T-helper 2 cell treated with Interferon-gamma antibody and Interleukin-4, amounts not matched to agents 100 ng/mL and 5 ng/mL, for 36 hours (primary cell): ENCODE measurements at regions not wholly inside any gene's neighbourhood (a gene's known extent, or its start where the extent isn't known, plus 50 kb on each side); places are given as distances from the start of the nearest gene placed in this dataset.

Source experiments
- intact Hi-C: fragments of 100-400 bp; cut with micrococcal nuclease; formaldehyde crosslinking; loops from one replicate; pipeline ENCODE4 v1.15.1; 2023

GRCh38 chr5:74069741-74070140, 443.7 kb downstream of the ARHGEF28 start:
- intact Hi-C loops, result no loop called here

- intact Hi-C loops, result no loop called here
These were observed 441.9 kb downstream of the ARHGEF28 start for GRCh38 chr5:74067748-74068541.

GRCh38 chr5:74064911-74065310, 438.9 kb downstream of the ARHGEF28 start:
- intact Hi-C loops, result no loop called here

GRCh38 chr5:74064225-74064624, 438.2 kb downstream of the ARHGEF28 start:
- intact Hi-C loops, result no loop called here

GRCh38 chr5:74063821-74064220, 437.8 kb downstream of the ARHGEF28 start:
- intact Hi-C loops, result no loop called here

DNA sequence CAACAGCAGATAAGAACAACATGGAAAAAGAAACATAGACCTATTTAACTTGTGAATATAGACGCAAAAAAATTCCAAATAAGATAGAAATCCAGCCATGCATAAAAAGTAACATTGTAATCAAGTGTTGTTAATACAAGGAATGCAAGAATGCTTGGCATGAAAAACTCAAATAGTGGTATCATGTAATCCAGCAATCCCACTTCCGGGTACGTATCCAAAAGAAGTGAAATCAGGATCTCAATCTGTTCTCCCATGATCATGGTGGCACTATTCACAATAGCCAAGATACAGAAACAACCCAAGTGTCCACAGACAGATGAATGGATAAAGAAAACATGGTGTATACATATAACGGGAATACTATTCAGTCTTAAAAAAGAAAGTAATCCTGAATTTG, 437.4 kb downstream of the ARHGEF28 start:
- intact Hi-C loops, result no loop called here

DNA sequence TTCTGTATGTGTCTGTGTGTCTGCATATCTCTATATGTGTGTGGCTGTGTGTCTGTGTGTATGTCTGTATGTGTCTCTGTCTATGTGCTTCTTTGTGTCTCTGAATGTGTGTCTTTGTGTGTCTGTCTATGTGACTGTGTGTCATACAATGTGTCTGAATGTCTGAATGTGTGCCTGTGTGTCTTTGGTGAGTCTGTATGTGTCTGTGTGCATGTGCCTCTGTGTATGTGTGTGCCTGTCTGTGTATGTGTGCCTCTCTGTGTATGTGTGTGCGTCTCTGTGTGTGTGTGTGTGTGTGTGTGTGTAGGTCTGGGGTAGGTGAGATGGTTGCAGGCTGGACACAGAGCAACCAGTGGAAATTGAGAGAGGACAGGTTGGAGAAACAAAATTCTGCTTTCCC, 435.3 kb downstream of the ARHGEF28 start:
- intact Hi-C loops, result no loop called here

GRCh38 chr5:74059706-74060105, 433.7 kb downstream of the ARHGEF28 start:
- intact Hi-C loops, result no loop called here

GRCh38 chr5:74056789-74057164, 430.8 kb downstream of the ARHGEF28 start:
- intact Hi-C loops, result no loop called here

- intact Hi-C loops, result no loop called here
These were observed 430.3 kb downstream of the ARHGEF28 start for GRCh38 chr5:74056107-74056788.

GRCh38 chr5:74055486-74056106, 429.6 kb downstream of the ARHGEF28 start:
- intact Hi-C loops, result no loop called here

- intact Hi-C loops, result no loop called here
These were observed 428.8 kb downstream of the ARHGEF28 start for GRCh38 chr5:74054641-74055421.

GRCh38 chr5:74054139-74054538, 428.1 kb downstream of the ARHGEF28 start:
- intact Hi-C loops, result no loop called here

DNA sequence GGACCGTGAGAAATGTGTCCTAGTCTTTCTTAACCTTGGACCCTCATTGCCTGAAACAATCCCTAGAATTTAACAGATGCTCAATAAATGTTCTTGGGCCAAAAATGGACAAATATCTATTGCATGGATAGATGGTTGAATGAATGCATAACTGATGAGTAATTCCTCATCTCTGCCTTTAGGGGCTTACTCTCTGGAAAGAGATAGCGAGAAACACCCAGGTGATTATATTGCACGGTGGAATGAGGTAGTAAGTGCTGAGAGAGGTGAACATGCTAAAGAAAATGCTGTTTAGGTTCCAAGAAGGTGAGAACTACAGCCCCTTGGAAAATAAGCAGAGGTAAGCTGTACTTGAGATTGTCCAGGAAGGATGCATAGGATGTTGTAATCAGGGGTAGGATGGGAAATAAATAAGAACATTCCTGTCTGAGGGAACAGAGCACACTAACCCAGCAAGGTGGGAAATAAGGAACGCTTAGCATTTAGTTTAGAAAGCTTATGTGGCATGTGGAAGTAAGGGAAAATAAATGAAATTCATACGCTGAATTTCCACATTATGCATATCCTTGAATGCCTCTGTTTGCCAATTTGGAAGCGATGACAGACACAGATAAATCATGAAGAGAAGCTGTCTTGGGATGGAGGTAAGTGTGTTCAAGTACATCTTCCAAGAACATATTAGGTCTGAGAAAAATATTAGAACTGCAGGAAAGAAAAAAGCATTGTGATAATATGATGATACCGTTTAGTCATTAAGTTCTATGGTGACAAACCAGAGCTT, 426.6 kb downstream of the ARHGEF28 start:
- intact Hi-C loops, result no loop called here

- intact Hi-C loops, result no loop called here
These were observed 425.1 kb downstream of the ARHGEF28 start for GRCh38 chr5:74051076-74051475.

GRCh38 chr5:74044936-74045335, 418.9 kb downstream of the ARHGEF28 start:
- intact Hi-C loops, result no loop called here

DNA sequence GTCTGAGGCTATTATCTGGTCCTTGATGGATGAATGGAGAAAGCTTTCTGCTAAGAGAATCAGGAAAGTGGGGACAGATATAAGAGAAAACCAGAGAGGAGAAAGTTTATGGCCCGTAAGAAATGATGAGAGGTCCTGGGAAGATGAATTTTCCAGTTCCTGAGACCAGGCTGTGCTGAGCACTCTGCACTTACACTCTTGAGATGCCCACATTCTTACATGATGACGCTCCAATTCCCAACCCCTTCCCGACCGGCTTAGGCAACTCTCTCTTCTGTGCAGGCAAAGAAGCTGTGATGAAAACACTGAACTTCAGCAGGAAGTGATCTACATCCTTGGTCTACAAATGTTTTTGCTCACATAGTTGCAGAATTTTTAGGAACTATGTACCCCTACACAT, 417.0 kb downstream of the ARHGEF28 start:
- intact Hi-C loops, result no loop called here

- intact Hi-C loops, result no loop called here
These were observed 416.6 kb downstream of the ARHGEF28 start for GRCh38 chr5:74042559-74042958.

- intact Hi-C loops, result no loop called here
These were observed 415.9 kb downstream of the ARHGEF28 start for GRCh38 chr5:74041913-74042312.

- intact Hi-C loops, result no loop called here
These were observed 415.0 kb downstream of the ARHGEF28 start for GRCh38 chr5:74040811-74041491.
